ENCODE measurements at regions not wholly inside any gene's neighbourhood (a gene's known extent, or its start where the extent isn't known, plus 50 kb on each side); places are given as distances from the start of the nearest gene placed in this dataset.

GRCh38 chr1:11338284-11338924, 65.4 kb downstream of the UBIAD1 start:
- no peak for DNase-seq (ENCODE audit: low read depth in 2 of 2)

DNA sequence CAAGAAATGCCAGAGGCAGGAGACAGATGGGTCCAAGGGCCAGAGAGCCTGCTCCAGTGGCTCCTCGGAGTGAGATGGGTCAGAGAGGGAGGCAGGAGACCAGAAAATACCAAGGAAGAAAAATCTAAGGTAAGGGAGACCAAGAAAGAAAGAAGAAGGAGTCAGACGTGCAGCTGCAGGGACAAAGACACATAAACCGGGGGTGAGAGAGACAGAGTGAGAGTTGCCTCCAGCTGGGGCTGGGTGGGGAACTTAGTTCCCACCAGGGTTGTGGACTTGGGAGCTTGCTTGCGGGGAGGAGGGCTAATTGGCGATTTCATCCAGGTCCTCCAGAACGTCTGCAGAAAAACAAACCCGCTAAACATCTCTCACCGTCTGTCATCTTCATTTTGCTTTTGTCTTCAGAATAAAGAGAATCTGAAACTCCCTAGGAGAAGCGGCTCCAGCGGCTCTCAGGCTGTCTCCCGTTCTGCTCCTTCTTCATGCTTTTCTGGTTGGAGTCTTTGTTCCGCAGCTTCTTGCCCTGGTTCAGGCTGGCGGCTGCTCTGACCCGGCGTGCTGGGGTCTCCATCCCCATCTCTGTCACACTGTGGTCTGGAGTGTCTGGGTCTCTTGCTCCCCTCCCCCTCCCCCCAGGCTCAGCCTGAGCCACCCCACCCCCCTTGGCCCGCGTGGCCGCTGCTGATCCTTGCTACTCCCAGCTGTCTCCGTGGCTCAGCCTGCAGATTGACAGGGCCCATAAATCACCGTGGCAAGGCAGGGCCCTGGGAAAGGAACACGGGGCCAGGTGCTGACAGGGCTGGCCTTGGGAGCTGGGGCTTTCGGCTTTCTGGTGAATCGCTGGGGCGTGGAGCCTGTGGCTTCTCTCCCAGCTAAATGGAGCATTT, 66.6 kb downstream of the UBIAD1 start:
- DNase-seq (ENCODE audit: low read depth in 2 of 2): no peak

DNA sequence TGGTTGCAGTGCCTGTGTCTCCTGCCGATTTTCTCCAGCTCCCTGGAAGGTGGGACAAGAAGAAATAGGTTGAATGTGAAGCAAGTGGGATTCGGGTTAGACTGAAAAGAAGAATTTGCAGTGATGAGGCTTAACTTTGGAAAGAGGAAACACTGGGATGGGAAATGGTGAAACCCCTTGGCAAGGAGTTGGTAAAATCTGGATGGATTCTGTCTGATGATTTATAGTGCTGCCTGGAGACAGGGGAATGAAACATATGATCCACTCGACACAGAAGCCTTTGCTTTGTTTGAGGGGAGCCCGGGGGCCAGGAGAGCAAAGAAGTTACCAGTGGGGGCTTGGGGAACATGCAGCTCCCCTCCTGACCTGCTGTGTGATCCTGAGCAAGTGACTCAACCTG, 67.2 kb downstream of the UBIAD1 start:
- no peak for DNase-seq (ENCODE audit: low read depth in 2 of 2)

DNA sequence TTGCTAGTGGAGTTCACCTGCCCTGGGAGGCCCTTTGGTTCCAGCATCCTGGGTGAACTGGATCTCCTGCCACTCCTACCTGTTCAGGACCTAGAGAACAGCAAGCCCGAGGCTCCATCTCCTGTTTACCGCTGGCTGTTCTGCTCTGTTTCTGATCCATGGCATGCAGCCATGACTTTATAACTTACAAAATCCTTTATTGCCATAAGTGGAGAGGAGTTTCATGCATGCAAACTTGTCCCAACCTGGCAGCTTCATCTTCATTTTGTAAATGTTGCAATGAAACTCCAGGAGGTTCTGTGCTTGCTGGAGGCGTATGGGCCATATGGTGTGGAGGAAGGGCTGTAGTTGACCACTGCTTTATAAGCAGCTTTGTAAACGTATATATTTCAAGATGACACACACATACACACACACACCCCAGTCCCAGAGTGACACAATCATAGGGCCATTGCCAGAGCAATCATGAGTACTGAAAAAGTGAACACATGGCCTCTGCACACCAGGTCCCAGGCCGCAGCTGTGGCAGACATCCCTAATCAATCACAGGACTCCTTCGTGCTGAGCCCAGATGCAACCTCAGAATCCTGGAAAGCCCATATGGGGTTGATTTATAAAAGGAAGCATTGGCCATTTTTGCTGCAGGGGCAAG, 69.0 kb downstream of the UBIAD1 start:
- no peak for DNase-seq (ENCODE audit: low read depth in 2 of 2)

GRCh38 chr1:11342621-11343032, 69.6 kb downstream of the UBIAD1 start:
- DNase-seq (ENCODE audit: low read depth in 2 of 2): no peak

GRCh38 chr1:11345971-11346715, 73.1 kb downstream of the UBIAD1 start:
- DNase-seq (ENCODE audit: low read depth in 2 of 2): no peak

- DNase-seq (ENCODE audit: low read depth in 2 of 2): no peak
Observed at GRCh38 chr1:11350265-11350664, 77.3 kb downstream of the UBIAD1 start.

DNA sequence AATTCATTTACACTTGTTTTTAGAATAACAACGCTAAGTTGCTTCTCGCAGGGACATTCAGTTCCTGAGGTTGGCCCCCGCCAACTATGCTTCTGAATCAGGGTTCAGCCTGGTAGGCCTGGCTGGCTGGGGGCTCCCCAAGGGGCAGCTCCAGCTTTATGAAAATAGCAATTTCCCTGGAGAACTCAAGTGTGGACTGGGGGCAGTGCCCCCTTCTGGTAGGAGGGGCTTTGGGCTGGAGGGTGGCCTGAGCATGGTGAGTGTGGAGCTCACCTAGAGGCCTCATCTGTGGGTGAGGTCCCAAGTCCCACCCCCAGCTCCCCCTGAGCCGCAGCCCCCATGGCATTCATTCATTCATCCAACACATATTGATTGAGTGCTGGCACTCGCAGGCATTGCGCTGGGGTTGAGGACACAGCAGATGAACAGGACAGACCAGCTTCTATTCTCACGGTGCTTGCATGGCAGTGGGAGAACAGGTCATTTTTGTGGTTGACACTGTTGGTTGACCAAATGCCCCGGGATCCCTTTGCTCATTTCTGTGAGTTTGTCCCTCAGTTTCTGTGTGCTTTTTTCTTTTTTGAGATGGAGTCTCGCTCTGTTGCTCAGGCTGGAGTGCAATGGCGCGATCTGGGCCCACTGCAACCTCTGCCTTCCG, 79.2 kb downstream of the UBIAD1 start:
- no peak for DNase-seq (ENCODE audit: low read depth in 2 of 2)

GRCh38 chr1:11352816-11353799, 80.1 kb downstream of the UBIAD1 start:
- no peak for DNase-seq (ENCODE audit: low read depth in 2 of 2)

DNA sequence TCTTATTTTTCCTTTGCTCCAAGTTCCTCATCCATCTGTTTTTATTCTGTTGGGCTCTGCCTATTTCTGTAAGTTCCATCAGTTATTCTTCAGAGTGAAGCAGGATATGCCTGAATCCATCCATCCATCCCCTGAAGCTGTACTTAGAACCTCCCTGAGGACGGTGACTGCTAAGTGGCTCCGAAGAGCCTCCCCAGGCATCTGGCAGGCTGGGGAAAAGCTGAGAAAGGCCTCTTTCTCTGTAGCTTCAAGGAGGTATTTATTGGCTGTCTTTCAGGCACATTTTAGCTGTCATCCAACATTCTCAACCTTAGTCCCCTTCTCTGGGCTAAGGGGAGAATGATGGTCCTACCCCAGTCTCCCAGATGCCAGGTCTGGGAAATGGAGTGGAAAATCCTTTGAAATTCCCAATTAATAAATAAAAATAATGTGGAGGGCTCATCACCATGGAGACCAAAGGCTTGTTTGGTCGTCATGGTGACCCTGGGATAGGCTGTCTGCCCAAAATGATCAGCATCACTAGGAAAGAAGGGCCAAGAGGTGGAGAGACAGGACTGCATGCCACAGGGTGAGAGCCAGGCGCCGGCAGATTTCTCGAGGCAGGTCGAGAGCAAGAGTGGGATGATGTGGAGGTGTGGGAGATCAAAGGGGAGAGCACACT, 82.0 kb downstream of the UBIAD1 start:
- DNase-seq (ENCODE audit: low read depth in 2 of 2): no peak

DNA sequence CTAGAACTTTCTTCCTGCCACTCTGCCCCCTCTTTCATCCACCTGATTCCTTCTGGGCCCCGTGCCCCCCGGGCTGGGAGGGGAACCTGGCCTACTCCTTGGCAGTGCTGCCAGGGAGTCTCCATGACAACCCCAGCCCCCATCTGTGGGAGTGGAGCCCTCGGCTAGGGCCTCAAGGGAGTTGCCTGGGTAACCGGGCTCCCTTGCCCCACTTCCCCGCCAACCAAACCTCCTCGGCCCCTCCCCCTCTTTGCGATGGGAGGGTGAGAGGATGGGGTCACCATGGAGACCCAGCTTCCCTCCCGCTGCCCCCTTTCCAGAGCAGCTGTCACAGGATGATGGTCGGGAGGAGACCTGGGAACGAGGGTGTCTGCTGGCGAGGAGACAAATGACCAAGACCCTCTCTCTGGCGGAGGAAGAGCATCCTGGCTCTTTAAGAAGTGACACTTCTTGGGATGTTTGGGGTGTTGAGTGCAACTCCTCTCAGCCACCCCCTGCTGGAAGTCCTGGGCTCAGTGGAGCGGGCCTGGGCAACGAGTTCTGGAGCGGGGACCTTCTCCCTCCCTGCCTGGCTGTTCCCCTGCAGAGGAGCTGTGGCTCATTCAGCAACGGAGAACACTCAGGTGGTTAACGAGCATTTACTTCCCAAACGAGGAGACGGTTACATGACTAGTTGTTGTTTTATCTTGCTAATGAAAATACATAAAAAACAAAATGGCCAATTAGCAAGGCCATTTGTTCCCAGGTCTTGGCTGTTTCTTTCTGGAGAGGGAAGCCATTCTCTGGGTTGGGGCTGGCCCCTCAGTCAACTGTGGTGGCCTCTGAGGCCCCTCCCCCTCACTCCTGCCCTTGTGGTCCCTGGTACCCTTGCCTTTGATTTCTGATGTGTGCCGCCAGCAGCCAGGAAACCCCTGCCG, 82.8 kb downstream of the UBIAD1 start:
- DNase-seq (ENCODE audit: low read depth in 2 of 2): no peak

DNA sequence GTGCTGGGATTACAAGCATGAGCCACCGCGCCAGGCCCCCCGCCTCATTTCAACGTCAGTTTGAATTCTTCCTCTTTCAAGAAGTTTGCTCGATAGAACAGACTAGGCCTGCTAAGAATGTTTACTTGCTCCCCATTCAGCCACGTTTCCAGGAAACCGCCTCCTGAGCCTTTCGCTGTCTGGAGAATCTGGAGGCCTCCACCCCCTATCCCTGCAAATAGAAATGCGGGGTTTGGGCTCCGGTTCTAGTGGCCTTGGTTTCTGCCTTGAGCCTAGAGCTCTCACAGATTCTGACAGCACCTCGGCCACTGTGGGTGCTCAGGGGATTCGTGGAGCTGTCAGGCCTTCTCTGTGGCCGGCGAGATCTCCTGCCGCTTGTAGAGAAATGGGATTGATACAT, 84.3 kb downstream of the UBIAD1 start:
- no peak for DNase-seq (ENCODE audit: low read depth in 2 of 2)

- no peak for DNase-seq (ENCODE audit: low read depth in 2 of 2)
Observed at GRCh38 chr1:11358984-11359383, 86.0 kb downstream of the UBIAD1 start.

- DNase-seq (ENCODE audit: low read depth in 2 of 2): no peak
Observed at GRCh38 chr1:11362547-11363021, 89.6 kb downstream of the UBIAD1 start.

DNA sequence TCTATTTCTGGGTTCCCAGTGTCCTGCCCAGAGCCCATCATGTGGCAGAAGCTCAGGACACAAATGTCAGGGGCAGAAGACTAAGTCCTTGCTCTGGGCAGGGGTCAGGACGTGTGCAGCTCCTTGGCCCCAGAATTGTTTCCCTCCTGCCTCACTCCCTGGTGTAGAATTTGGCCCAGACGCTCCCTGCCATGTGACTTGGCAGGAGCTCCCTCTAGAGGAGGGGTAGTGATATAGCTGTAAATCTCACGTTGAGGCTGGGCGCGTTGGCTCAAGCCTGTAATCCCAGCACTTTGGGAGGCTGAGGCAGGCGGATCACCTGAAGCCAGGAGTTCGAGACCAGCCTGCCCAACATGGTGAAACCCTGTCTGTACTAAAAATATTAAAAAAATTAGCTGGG, 91.2 kb downstream of the UBIAD1 start:
- DNase-seq (ENCODE audit: low read depth in 2 of 2): no peak

DNA sequence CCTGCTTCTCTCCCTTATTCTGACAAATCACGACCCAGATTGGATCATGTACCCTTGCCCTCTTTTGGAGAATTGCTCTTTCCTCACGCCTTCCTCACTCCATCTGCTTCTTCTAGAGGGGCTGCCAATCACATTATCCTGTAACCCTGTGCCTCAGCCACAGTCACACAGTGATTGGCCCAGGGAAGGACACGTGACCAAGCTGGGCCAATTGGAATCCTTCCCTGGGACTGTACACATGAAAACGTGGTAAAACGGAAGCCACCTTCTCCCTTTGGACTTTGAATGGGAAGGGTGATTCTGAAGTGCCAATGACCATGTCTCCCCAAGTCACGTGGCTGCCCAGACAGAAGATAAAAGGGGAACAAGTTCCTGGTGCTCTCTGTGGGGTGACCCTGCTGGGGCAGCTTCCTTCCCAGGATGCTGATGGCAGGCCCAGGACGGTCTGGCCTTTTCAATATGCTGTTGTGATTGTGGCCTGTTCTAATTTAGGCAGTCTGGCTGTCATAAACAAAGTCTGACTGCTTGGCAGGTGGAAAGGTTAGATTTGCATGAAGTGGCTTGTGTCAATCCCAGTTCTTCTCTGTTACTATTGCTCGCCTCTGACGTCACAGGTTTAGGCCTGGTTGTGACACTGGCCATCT, 92.9 kb downstream of the UBIAD1 start:
- no peak for DNase-seq (ENCODE audit: low read depth in 2 of 2)

- DNase-seq (ENCODE audit: low read depth in 2 of 2): no peak
Observed at GRCh38 chr1:11373029-11373894, 100.3 kb downstream of the UBIAD1 start.

All from stimulated activated CD4-positive, alpha-beta T cell treated with anti-CD3 and anti-CD28 coated beads, Interleukin-1b, Interleukin-23, amount 100 ng/mL, for 4 hours (primary cell).